HCT116 (cell line): ENCODE measurements at regions not wholly inside any gene's neighbourhood (a gene's known extent, or its start where the extent isn't known, plus 50 kb on each side); places are given as distances from the start of the nearest gene placed in this dataset.

ENCODE experiments used
- ATAC-seq: fragments of 200-7000 bp; cut with Tn5 transposase; 2 replicates; pipeline ENCODE4 v1.9.1; 2020; ENCODE audit warnings: mild to moderate bottlenecking, moderate library complexity
- BruUV-seq: library from RNA; stranded (reverse); fragments of 400-500 nt; replicated peaks from 2 replicates; lab custom pipeline; 2021; lab: Mats Ljungman, UMichigan
- CTCF ChIA-PET: fragments of 300-600 bp; sonication (Branson Sonifier 250); formaldehyde crosslinking; loops from one replicate; lab custom pipeline; 2021; ENCODE audit warnings: antibody characterized with exemption; lab: Charles Lee
- POLR2A ChIA-PET: fragments of 300-600, 350-600 bp; sonication (Branson Sonifier 250); formaldehyde crosslinking; loops from one replicate; lab custom pipeline; 2021; ENCODE audit warnings: antibody characterized with exemption; lab: Charles Lee
- RAD21 ChIA-PET, 2 experiments: fragments of 300-600 bp; sonication (Branson Sonifier 250); formaldehyde crosslinking; loops; one replicate each; lab custom pipeline; 2023; ENCODE audit warnings: low total read pairs in 2 of 2; ENCODE audit not compliant: uncharacterized antibody in 2 of 2, unreplicated experiment in 2 of 2, low non-redundant PET in 1 of 2; lab: Charles Lee
- DNase-seq: peaks from one replicate; pipeline ENCODE4 v3.0.0-alpha.2; 2010; ENCODE audit warnings: low read depth, low spot score
- H2AFZ ChIP-seq: fragments of 200-600 bp; shearing (Covaris generic), sonication (generic); 2 replicates; pipeline ENCODE4 v1.6.1; 2017; ENCODE audit warnings: low read depth, mixed run types, mixed read lengths, antibody characterized with exemption, low read length; ENCODE audit not compliant: poor library complexity, severe bottlenecking
- H3K27ac ChIP-seq: 2 replicates; pipeline ENCODE4 v1.5.1; 2012; ENCODE audit warnings: low read depth, low read length
- H3K27me3 ChIP-seq: fragments of 200-600 bp; sonication (generic); 2 replicates; pipeline ENCODE4 v1.6.1; 2016; ENCODE audit warnings: mixed run types, low read length, mixed read lengths; ENCODE audit not compliant: insufficient read depth
- H3K36me3 ChIP-seq, 2 experiments: fragments of 200-500 bp in 1 of 2; fragments of 200-600 bp in 1 of 2; sonication (Bioruptor generic) in 1 of 2; sonication (generic) in 1 of 2; 2 replicates each; pipeline versions ENCODE4 v1.5.1 to v1.6.1; 2014 to 2016; ENCODE audit warnings: low read length in 2 of 2, inconsistent platforms in 1 of 2, mixed read lengths in 1 of 2, mixed run types in 1 of 2; ENCODE audit not compliant: insufficient read depth in 2 of 2, control insufficient read depth in 1 of 2
- H3K4me1 ChIP-seq, 2 experiments: fragments of 200-600 bp in 1 of 2; sonication (generic) in 1 of 2; 2 replicates each; pipeline versions ENCODE4 v1.5.1 to v1.6.1; 2012 to 2017; ENCODE audit warnings: low read length in 2 of 2, inconsistent platforms in 1 of 2, mild to moderate bottlenecking in 1 of 2, mixed read lengths in 1 of 2, mixed run types in 1 of 2, moderate library complexity in 1 of 2; ENCODE audit not compliant: insufficient read depth in 2 of 2, control insufficient read depth in 1 of 2
- H3K4me2 ChIP-seq: fragments of 200-600 bp; sonication (generic); 2 replicates; pipeline ENCODE4 v1.6.1; 2017; ENCODE audit warnings: mixed run types, low read length, mixed read lengths
- H3K4me3 ChIP-seq, 2 experiments: fragments of 200-600 bp in 1 of 2; sonication (generic) in 1 of 2; replicated peaks in 1 of 2; 2 replicates each; pipeline ENCODE4 v1.5.1; 2011 to 2016; ENCODE audit warnings: low read length in 2 of 2, control low read depth in 1 of 2, low read depth in 1 of 2, mild to moderate bottlenecking in 1 of 2, mixed read lengths in 1 of 2, mixed run types in 1 of 2
- H3K79me2 ChIP-seq: fragments of 200-600 bp; sonication (generic); 2 replicates; pipeline ENCODE4 v1.6.1; 2017; ENCODE audit warnings: mild to moderate bottlenecking, mixed run types, low read length, moderate library complexity, mixed read lengths; ENCODE audit not compliant: insufficient read depth
- H3K9ac ChIP-seq: fragments of 200-600 bp; sonication (generic); 2 replicates; pipeline ENCODE4 v1.6.1; 2016; ENCODE audit warnings: low read length, mixed read lengths
- H3K9me2 ChIP-seq: fragments of 200-600 bp; sonication (generic), shearing (Covaris generic); 2 replicates; pipeline ENCODE4 v1.6.1; 2017; ENCODE audit warnings: mixed run types, mild to moderate bottlenecking, moderate library complexity; ENCODE audit not compliant: insufficient read depth
- H3K9me3 ChIP-seq, 2 experiments: fragments of 200-500 bp in 1 of 2; fragments of 200-600 bp in 1 of 2; sonication (Bioruptor generic) in 1 of 2; sonication (generic) in 1 of 2; 2 replicates each; pipeline ENCODE4 v1.6.1; 2014 to 2017; ENCODE audit warnings: low read length in 2 of 2, mixed read lengths in 2 of 2, inconsistent platforms in 1 of 2, low read depth in 1 of 2, mild to moderate bottlenecking in 1 of 2, mixed run types in 1 of 2, moderate library complexity in 1 of 2; ENCODE audit not compliant: control insufficient read depth in 1 of 2, insufficient read depth in 1 of 2
- H4K20me1 ChIP-seq: fragments of 200-600 bp; sonication (generic), shearing (Covaris generic); 2 replicates; pipeline ENCODE4 v1.6.1; 2017; ENCODE audit warnings: mixed run types, mild to moderate bottlenecking, moderate library complexity; ENCODE audit not compliant: insufficient read depth
- CEBPB ChIP-seq: IDR thresholded peaks from 2 replicates; pipeline ENCODE4 v1.6.1; 2012; ENCODE audit warnings: low read depth
- CTCF ChIP-seq, 3 experiments: fragments of 200-600 bp in 1 of 3; sonication (generic) in 1 of 3; IDR thresholded peaks in 2 of 3; conservative IDR thresholded peaks in 1 of 3; 2 replicates each; pipeline ENCODE4 v1.5.1; 2012 to 2017; ENCODE audit warnings: low read depth in 2 of 3, low read length in 2 of 3, antibody characterized with exemption in 1 of 3, borderline replicate concordance in 1 of 3, control low read depth in 1 of 3, mild to moderate bottlenecking in 1 of 3, mixed read lengths in 1 of 3, mixed run types in 1 of 3, moderate library complexity in 1 of 3; ENCODE audit not compliant: insufficient read depth in 1 of 3
- EZH2phosphoT487 ChIP-seq: fragments of 200-600 bp; IDR thresholded peaks from 2 replicates; pipeline ENCODE4 v1.6.1; 2018; ENCODE audit warnings: antibody characterized with exemption, borderline replicate concordance
- FOSL1 ChIP-seq: IDR thresholded peaks from 2 replicates; pipeline ENCODE4 v1.6.1; 2012; ENCODE audit warnings: low read depth
- JUND ChIP-seq: IDR thresholded peaks from 2 replicates; pipeline ENCODE4 v1.6.1; 2012
- POLR2A ChIP-seq: IDR thresholded peaks from 2 replicates; pipeline ENCODE4 v1.7.0; 2011; ENCODE audit warnings: borderline replicate concordance; ENCODE audit not compliant: insufficient read depth, insufficient read length; ENCODE audit errors: extremely low read depth
- POLR2AphosphoS5 ChIP-seq: IDR thresholded peaks from 2 replicates; pipeline ENCODE4 v1.6.1; 2011; ENCODE audit warnings: mild to moderate bottlenecking, low read depth, low read length, moderate library complexity
- ZBTB33 ChIP-seq: IDR thresholded peaks from 2 replicates; pipeline ENCODE4 v1.6.1; 2011; ENCODE audit warnings: mild to moderate bottlenecking, low read length, moderate library complexity; ENCODE audit not compliant: insufficient replicate concordance; ENCODE audit errors: extremely low read depth
- intact Hi-C: fragments of 100-400 bp; cut with micrococcal nuclease; formaldehyde crosslinking; loops from 2 replicates; pipeline ENCODE4 v1.10.0; 2022

- no peak for TF ChIP-seq ZBTB33
- no peak for TF ChIP-seq POLR2AphosphoS5
- no peak for TF ChIP-seq CEBPB
- TF ChIP-seq FOSL1, result no peak
- no peak for TF ChIP-seq EZH2phosphoT487
- TF ChIP-seq POLR2A, result no peak
- TF ChIP-seq JUND, result no peak
- TF ChIP-seq CTCF (IDR thresholded peaks at IDR 0.05 in 2 of 3, conservative IDR thresholded peaks at IDR 0.05 in 1 of 3; ENCODE audit: borderline replicate concordance in 1 of 3, insufficient read depth in 1 of 3, low read depth in 2 of 3, low read length in 2 of 3), result peak in 2 of 3 experiments; percentile 23 to 37; a peak in 2 of 6 replicates
- no TSS peak for BruUV-seq
- ATAC-seq (peak; percentile 58; the same call in 1 of the 2 replicates), DNase-seq (peak; percentile 8)
- Histone ChIP-seq H3K4me3 (no peak overlapping the region), H2AFZ (no peak overlapping the region), H3K79me2 (no peaks in the 10 kb centered on the region), H3K4me1 (no peaks in the 10 kb centered on the region), H3K27me3 (no peaks in the 10 kb centered on the region), H4K20me1 (no peaks in the 10 kb centered on the region), H3K9me3 (no peaks in the 10 kb centered on the region), H3K9ac (no peak overlapping the region), H3K36me3 (no peaks in the 10 kb centered on the region), H3K27ac (no peak overlapping the region), H3K9me2 (no peaks in the 10 kb centered on the region), H3K4me2 (no peak overlapping the region)
- ChIA-PET POLR2A (no interaction called here), RAD21 (no interaction called here), CTCF (interaction anchor here (0.9 to 1.1 kb wide), 2 partner anchors 33 to 117 kb away, joined by 3 read pairs; no protein-coding TSS in a partner anchor)
- intact Hi-C loops, result no loop called here
Observed at GRCh38 chr2:154507186-154507585, 191.3 kb upstream of the KCNJ3 start.
